PC-9 (cell line): ENCODE measurements at regions not wholly inside any gene's neighbourhood (a gene's known extent, or its start where the extent isn't known, plus 50 kb on each side); places are given as distances from the start of the nearest gene placed in this dataset.

Experiments used
- BruUV-seq: library from RNA; stranded (reverse); fragments of 400-500 nt; replicated peaks from 2 replicates; lab custom pipeline; 2021; lab: Mats Ljungman, UMichigan
- CTCF ChIA-PET: fragments of 300-600 bp; sonication (Branson Sonifier 250); formaldehyde crosslinking; loops from one replicate; lab custom pipeline; 2022; ENCODE audit warnings: antibody characterized with exemption; lab: Charles Lee
- POLR2A ChIA-PET: fragments of 300-600 bp; sonication (Branson Sonifier 250); formaldehyde crosslinking; loops from one replicate; lab custom pipeline; 2022; ENCODE audit warnings: antibody characterized with exemption; ENCODE audit not compliant: unreplicated experiment; lab: Charles Lee
- DNase-seq, 2 experiments: peaks; one replicate each; pipeline versions ENCODE4 v3.0.0 to v3.0.0-alpha.2; 2015 to 2022; ENCODE audit warnings: mixed read lengths in 1 of 2
- H2AFZ ChIP-seq: fragments of 200-600 bp; sonication (generic); 2 replicates; pipeline ENCODE4 v1.8.1; 2017; ENCODE audit warnings: antibody characterized with exemption
- H3F3A ChIP-seq: fragments of 200-600 bp; sonication (generic); 2 replicates; pipeline ENCODE4 v1.8.1; 2017; ENCODE audit warnings: antibody characterized with exemption, mild to moderate bottlenecking, low read depth; ENCODE audit not compliant: insufficient read depth
- H3K27ac ChIP-seq: fragments of 200-600 bp; sonication (generic); 2 replicates; pipeline ENCODE4 v1.6.1; 2016; ENCODE audit warnings: mixed run types
- H3K27me3 ChIP-seq: fragments of 200-600 bp; sonication (generic); 2 replicates; pipeline ENCODE4 v1.6.1; 2016; ENCODE audit warnings: low read depth, mixed run types; ENCODE audit not compliant: insufficient read depth
- H3K36me3 ChIP-seq: fragments of 200-600 bp; sonication (generic); 2 replicates; pipeline ENCODE4 v1.6.1; 2016; ENCODE audit warnings: low read depth, mixed run types
- H3K4me1 ChIP-seq: fragments of 200-600 bp; sonication (generic); replicated peaks from 2 replicates; pipeline ENCODE4 v1.6.1; 2016; ENCODE audit warnings: mixed run types; ENCODE audit not compliant: insufficient read depth
- H3K4me2 ChIP-seq: fragments of 200-600 bp; sonication (generic); 2 replicates; pipeline ENCODE4 v1.6.1; 2017; ENCODE audit warnings: mixed run types
- H3K4me3 ChIP-seq: fragments of 200-600 bp; sonication (generic); 2 replicates; pipeline ENCODE4 v1.6.1; 2016; ENCODE audit warnings: mixed run types
- H3K79me2 ChIP-seq: fragments of 200-600 bp; sonication (generic); 2 replicates; pipeline ENCODE4 v1.6.1; 2017; ENCODE audit warnings: low read depth, mixed run types
- H3K9me2 ChIP-seq: fragments of 200-600 bp; sonication (generic); 2 replicates; pipeline ENCODE4 v1.8.1; 2017; ENCODE audit warnings: mild to moderate bottlenecking; ENCODE audit not compliant: insufficient read depth
- H3K9me3 ChIP-seq: fragments of 200-600 bp; sonication (generic); 2 replicates; pipeline ENCODE4 v1.8.1; 2016; ENCODE audit warnings: low read depth; ENCODE audit not compliant: insufficient read depth
- H4K20me1 ChIP-seq: fragments of 200-600 bp; sonication (generic); 2 replicates; pipeline ENCODE4 v1.8.1; 2017; ENCODE audit not compliant: insufficient read depth
- EZH2 ChIP-seq: fragments of 200-600 bp; sonication (generic); IDR thresholded peaks from 2 replicates; pipeline ENCODE4 v1.8.0; 2017; ENCODE audit warnings: antibody characterized with exemption, low read depth
- intact Hi-C: fragments of 100-400 bp; cut with micrococcal nuclease; formaldehyde crosslinking; loops from one replicate; pipeline ENCODE4 v1.10.0; 2022; ENCODE audit not compliant: unreplicated experiment
- TF ChIP-seq, protein P1 (sequence below): fragments of 200-600 bp; sonication (generic); conservative IDR thresholded peaks from 2 replicates; pipeline ENCODE4 v1.6.1; 2017; ENCODE audit warnings: mixed run types, antibody characterized with exemption, mild to moderate bottlenecking, moderate library complexity

DNA sequence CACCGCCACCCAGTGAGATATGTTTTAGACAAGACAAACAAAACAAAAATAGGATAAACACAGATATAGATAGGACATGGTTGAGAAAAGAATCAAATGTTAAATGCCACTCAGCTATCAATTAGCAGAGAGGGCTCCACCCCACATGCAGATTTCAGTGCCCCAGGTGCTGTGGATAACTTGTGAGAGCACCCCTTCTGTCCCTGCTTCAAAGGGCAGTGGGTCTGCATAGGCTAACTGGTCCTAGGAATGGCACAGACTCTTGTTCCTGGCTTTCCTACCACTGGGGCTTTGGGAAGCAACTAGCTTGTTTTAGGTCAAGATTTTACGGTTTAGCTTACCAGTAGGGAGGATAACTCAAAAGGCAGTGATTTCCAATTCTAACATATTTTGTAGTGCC lies 460.3 kb downstream of the TSHZ3 start:
- intact Hi-C loops = no loop called here
- ChIA-PET CTCF (no interaction called here), POLR2A (no interaction called here)
- Histone ChIP-seq H3K9me3 (no peaks in the 10 kb centered on the region), H4K20me1 (no peaks in the 10 kb centered on the region), H3K9me2 (no peaks in the 10 kb centered on the region), H3K4me2 (no peak overlapping the region), H3K27me3 (peaks cover 18% of the 10 kb centered on the region; the same call in 1 of the 2 replicates), H3K4me3 (no peak overlapping the region), H2AFZ (no peak overlapping the region), H3K27ac (no peak overlapping the region), H3K36me3 (no peaks in the 10 kb centered on the region), H3F3A (no peaks in the 10 kb centered on the region), H3K79me2 (no peaks in the 10 kb centered on the region), H3K4me1 (no peaks in the 10 kb centered on the region)
- no peak for DNase-seq
- TF ChIP-seq, protein P1, sequence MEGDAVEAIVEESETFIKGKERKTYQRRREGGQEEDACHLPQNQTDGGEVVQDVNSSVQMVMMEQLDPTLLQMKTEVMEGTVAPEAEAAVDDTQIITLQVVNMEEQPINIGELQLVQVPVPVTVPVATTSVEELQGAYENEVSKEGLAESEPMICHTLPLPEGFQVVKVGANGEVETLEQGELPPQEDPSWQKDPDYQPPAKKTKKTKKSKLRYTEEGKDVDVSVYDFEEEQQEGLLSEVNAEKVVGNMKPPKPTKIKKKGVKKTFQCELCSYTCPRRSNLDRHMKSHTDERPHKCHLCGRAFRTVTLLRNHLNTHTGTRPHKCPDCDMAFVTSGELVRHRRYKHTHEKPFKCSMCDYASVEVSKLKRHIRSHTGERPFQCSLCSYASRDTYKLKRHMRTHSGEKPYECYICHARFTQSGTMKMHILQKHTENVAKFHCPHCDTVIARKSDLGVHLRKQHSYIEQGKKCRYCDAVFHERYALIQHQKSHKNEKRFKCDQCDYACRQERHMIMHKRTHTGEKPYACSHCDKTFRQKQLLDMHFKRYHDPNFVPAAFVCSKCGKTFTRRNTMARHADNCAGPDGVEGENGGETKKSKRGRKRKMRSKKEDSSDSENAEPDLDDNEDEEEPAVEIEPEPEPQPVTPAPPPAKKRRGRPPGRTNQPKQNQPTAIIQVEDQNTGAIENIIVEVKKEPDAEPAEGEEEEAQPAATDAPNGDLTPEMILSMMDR = no peak
- no peak for TF ChIP-seq EZH2
- no TSS peak for BruUV-seq

DNA sequence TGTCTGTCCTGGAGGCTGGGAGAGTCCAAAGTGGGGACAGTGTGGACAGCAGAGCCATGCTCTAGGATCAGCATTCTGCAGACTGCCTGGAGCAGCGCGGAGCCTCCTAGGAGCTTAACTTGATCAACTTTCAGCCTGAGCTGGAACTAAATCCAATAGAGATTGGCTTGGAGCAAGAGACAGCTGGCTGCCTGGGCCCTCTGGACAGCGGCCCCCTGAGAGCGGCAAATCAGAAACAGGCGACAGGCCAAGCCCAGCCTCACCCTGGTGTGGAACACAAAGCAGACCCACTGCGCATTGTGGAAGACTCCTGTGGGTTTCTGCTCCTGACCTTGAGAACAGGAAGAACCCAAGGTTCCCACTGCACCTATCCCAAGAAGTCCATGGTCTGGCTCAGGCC lies 462.2 kb downstream of the TSHZ3 start:
- CTCF ChIA-PET = no interaction called here

DNA sequence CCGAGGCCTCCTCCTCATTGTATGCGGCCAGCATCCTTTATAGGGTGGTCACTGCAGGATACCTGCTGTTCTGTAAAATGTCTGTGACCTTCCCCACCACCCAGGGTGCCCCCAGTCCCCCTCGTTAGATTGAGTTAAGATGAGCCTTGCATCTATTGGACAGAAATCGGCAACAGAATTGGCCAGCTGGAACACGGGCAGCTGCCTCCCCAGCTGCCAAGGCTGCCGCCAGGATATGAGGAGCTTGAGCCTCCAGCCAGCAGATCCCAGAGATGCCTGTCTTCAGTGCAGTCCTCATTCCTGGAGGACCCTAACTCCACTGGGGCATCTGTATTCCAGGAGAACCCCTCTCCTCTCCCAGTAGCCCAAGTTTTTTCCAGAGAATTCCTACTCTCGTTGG lies 463.0 kb downstream of the TSHZ3 start:
- H3K9me3 ChIP-seq = no peaks in the 10 kb centered on the region
- H3K36me3 ChIP-seq = no peaks in the 10 kb centered on the region
- DNase-seq = no peak
- no peaks in the 10 kb centered on the region for H3K79me2 ChIP-seq
- no peak for TF ChIP-seq EZH2
- TF ChIP-seq, protein P1 = no peak
- H2AFZ ChIP-seq = no peak overlapping the region
- ChIA-PET POLR2A (no interaction called here), CTCF (no interaction called here)
- no peaks in the 10 kb centered on the region for H3K4me1 ChIP-seq
- no peak overlapping the region for H3K4me3 ChIP-seq
- no peaks in the 10 kb centered on the region for H4K20me1 ChIP-seq
- H3K27me3 ChIP-seq = peaks cover 18% of the 10 kb centered on the region; the same call in 1 of the 2 replicates
- no TSS peak for BruUV-seq
- intact Hi-C loops = no loop called here
- H3K27ac ChIP-seq = no peak overlapping the region
- H3K4me2 ChIP-seq = no peak overlapping the region
- H3K9me2 ChIP-seq = no peaks in the 10 kb centered on the region
- H3F3A ChIP-seq = no peaks in the 10 kb centered on the region

More for the DNA sequence above, 462.2 kb downstream of the TSHZ3 start:
- TF ChIP-seq, protein P1 = no peak
- TF ChIP-seq EZH2 = no peak
- Histone ChIP-seq H3K4me2 (no peak overlapping the region), H3K4me1 (no peaks in the 10 kb centered on the region), H3K4me3 (no peak overlapping the region), H3K27ac (no peak overlapping the region), H3K36me3 (no peaks in the 10 kb centered on the region), H4K20me1 (no peaks in the 10 kb centered on the region), H2AFZ (no peak overlapping the region), H3K79me2 (no peaks in the 10 kb centered on the region), H3K27me3 (peaks cover 18% of the 10 kb centered on the region; the same call in 1 of the 2 replicates), H3F3A (no peaks in the 10 kb centered on the region), H3K9me3 (no peaks in the 10 kb centered on the region), H3K9me2 (no peaks in the 10 kb centered on the region)
- no peak for DNase-seq
- POLR2A ChIA-PET = no interaction called here
- intact Hi-C loops = no loop called here
- BruUV-seq = no TSS peak
